Natural killer cell treated with Interleukin-12 subunit alpha and Interleukin-12 subunit beta and Interleukin-15 and Interleukin-18, amount 100 ng/mL, for 72 hours (primary cell): ENCODE measurements at regions not wholly inside any gene's neighbourhood (a gene's known extent, or its start where the extent isn't known, plus 50 kb on each side); places are given as distances from the start of the nearest gene placed in this dataset.

Experiments used
- ATAC-seq, 2 donors: fragments of 150-1000 bp; cut with Tn5 transposase in 1 of 2; sonication (Bioruptor Pico), chemical (Tn5 transposase) in 1 of 2; 2 replicates each; pipeline ENCODE4 v1.10.0; 2021
- DNase-seq: peaks from one replicate; pipeline ENCODE4 v3.0.0; 2022; ENCODE audit warnings: low spot score
- H3K27ac Mint-ChIP-seq, 2 donors: 1 replicate in 1 of 2; 2 replicates in 1 of 2; pipeline ENCODE4 v1.8.0; 2022; ENCODE audit warnings: mixed read lengths in 2 of 2, mild to moderate bottlenecking in 1 of 2, moderate library complexity in 1 of 2
- H3K27me3 Mint-ChIP-seq, 2 donors: 1 replicate in 1 of 2; 2 replicates in 1 of 2; pipeline ENCODE4 v1.8.0; 2022; ENCODE audit warnings: mixed read lengths in 2 of 2
- H3K36me3 Mint-ChIP-seq: one replicate; pipeline ENCODE4 v1.8.0; 2022; ENCODE audit warnings: mixed read lengths
- H3K4me1 Mint-ChIP-seq, 2 donors: 1 replicate in 1 of 2; 2 replicates in 1 of 2; pipeline ENCODE4 v1.8.0; 2022; ENCODE audit warnings: low read depth in 2 of 2, mixed read lengths in 2 of 2, mild to moderate bottlenecking in 1 of 2
- H3K4me3 Mint-ChIP-seq: one replicate; pipeline ENCODE4 v1.8.0; 2022; ENCODE audit warnings: mixed read lengths
- H3K9me3 Mint-ChIP-seq: 2 replicates; pipeline ENCODE4 v1.8.0; 2022; ENCODE audit warnings: mixed read lengths

GRCh38 chr4:156158747-156159146 lies 205.1 kb upstream of the CTSO start:
- Mint-ChIP-seq H3K27ac (no peak overlapping the region), H3K4me3 (no peak overlapping the region), H3K4me1 (no peaks in the 10 kb centered on the region), H3K36me3 (no peaks in the 10 kb centered on the region), H3K27me3 (no peaks in the 10 kb centered on the region), H3K9me3 (no peaks in the 10 kb centered on the region)
- no peak for DNase-seq
- no peak for ATAC-seq

GRCh38 chr4:156154978-156155377 lies 201.3 kb upstream of the CTSO start:
- no peak for DNase-seq
- Mint-ChIP-seq H3K27me3 (no peaks in the 10 kb centered on the region), H3K4me1 (no peaks in the 10 kb centered on the region), H3K4me3 (no peak overlapping the region), H3K36me3 (no peaks in the 10 kb centered on the region), H3K27ac (no peak overlapping the region), H3K9me3 (no peaks in the 10 kb centered on the region)
- ATAC-seq, result no peak

DNA sequence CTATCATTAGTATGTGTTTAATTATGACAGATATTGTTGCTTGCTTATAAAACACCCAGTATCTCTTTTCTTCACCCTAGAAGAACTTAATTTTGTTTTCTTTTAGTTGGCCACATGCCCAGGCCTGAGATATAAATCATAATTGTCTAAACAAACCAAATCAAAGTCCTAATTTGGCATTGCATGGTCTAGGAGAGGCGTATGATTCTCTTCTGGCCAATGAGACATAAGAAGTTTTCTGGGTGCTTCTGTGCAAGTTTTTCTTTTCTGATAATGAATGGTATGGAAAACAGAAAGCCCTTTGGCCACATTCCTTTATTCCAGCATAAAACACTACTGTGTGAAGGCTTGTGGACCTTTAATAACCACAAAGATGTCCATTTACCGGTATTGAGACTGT lies 192.9 kb upstream of the CTSO start:
- H3K36me3 Mint-ChIP-seq, result no peaks in the 10 kb centered on the region
- no peak overlapping the region for H3K4me3 Mint-ChIP-seq
- DNase-seq (no peak), ATAC-seq (no peak)
- H3K27ac Mint-ChIP-seq, result no peak overlapping the region
- H3K9me3 Mint-ChIP-seq, result peaks cover 3% of the 10 kb centered on the region
- H3K4me1 Mint-ChIP-seq, result no peaks in the 10 kb centered on the region
- H3K27me3 Mint-ChIP-seq, result no peaks in the 10 kb centered on the region

GRCh38 chr4:156144961-156145360 lies 191.3 kb upstream of the CTSO start:
- no peak overlapping the region for H3K4me3 Mint-ChIP-seq
- peaks cover 6% of the 10 kb centered on the region for H3K9me3 Mint-ChIP-seq
- ATAC-seq (no peak), DNase-seq (no peak)
- H3K4me1 Mint-ChIP-seq, result no peaks in the 10 kb centered on the region
- H3K27me3 Mint-ChIP-seq, result no peaks in the 10 kb centered on the region
- H3K36me3 Mint-ChIP-seq, result no peaks in the 10 kb centered on the region
- no peak overlapping the region for H3K27ac Mint-ChIP-seq

GRCh38 chr4:156138781-156139280 lies 185.2 kb upstream of the CTSO start:
- H3K27ac Mint-ChIP-seq, result no peak overlapping the region
- H3K27me3 Mint-ChIP-seq, result no peaks in the 10 kb centered on the region
- ATAC-seq, result no peak
- H3K4me1 Mint-ChIP-seq, result no peaks in the 10 kb centered on the region
- DNase-seq, result no peak
- H3K4me3 Mint-ChIP-seq, result no peak overlapping the region
- peaks cover 16% of the 10 kb centered on the region for H3K9me3 Mint-ChIP-seq
- no peaks in the 10 kb centered on the region for H3K36me3 Mint-ChIP-seq

DNA sequence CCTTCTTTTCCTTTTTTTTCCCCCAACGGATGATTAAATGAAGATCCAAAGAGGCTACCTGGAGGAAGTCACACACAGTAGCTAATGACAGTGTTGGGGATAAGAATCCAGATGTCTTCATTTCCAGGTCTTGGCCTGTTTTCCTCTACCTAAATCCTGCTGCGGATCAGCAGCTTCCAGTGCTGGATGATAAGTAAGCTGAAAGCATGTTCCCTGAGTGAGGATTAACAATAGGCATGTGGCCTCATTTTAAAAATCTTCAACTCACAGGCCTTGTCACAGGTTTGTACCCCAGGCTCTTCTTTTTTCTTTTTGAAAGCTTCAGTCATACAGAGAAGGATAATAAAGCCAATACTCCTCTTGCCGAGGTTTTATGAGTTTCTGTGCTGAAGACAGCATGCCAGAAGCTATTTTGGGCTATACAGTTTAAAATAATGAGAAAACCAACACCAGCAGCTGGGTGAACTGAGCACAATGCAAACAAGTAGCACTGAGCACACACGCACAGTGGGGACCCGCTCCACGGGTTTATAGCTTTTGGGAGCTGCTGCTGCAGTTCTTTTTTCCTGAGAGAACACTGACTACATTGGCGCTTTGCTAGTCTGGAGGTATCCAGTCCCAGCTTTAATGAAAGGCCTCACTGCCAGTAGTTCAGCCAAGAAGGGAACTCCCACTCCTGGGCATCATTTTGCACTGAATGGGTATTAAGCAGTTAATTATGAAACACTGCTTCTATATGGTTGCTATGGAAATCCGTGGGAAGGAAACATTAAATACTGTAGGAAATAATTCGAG lies 184.2 kb upstream of the CTSO start:
- H3K4me3 Mint-ChIP-seq, result no peak overlapping the region
- no peaks in the 10 kb centered on the region for H3K27me3 Mint-ChIP-seq
- no peaks in the 10 kb centered on the region for H3K4me1 Mint-ChIP-seq
- H3K9me3 Mint-ChIP-seq, result peaks cover 20% of the 10 kb centered on the region
- H3K27ac Mint-ChIP-seq, result no peak overlapping the region
- no peaks in the 10 kb centered on the region for H3K36me3 Mint-ChIP-seq
- DNase-seq (no peak), ATAC-seq (no peak)

DNA sequence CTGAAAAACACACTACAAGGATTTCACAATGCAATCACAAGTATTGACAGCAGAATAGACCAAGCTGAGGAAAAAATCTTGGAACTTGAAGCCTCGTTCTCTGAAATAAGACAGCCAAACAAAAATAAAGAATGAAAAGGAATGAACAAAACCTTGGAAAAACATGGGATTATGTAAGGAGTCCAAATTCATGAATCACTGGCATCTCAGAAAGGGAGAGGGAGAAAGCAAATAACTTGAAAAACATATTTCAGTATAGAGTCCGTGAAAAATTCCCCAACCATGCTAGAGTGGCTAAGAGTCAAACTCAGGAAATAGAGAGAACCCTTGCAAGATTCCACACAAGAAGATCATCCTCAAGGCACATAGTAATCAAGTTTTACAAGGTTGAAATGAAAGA lies 178.5 kb upstream of the CTSO start:
- ATAC-seq, result no peak
- no peaks in the 10 kb centered on the region for H3K27me3 Mint-ChIP-seq
- DNase-seq, result no peak
- H3K36me3 Mint-ChIP-seq, result no peaks in the 10 kb centered on the region
- H3K9me3 Mint-ChIP-seq, result peaks cover 27% of the 10 kb centered on the region
- no peak overlapping the region for H3K4me3 Mint-ChIP-seq
- no peak overlapping the region for H3K27ac Mint-ChIP-seq
- H3K4me1 Mint-ChIP-seq, result no peaks in the 10 kb centered on the region

DNA sequence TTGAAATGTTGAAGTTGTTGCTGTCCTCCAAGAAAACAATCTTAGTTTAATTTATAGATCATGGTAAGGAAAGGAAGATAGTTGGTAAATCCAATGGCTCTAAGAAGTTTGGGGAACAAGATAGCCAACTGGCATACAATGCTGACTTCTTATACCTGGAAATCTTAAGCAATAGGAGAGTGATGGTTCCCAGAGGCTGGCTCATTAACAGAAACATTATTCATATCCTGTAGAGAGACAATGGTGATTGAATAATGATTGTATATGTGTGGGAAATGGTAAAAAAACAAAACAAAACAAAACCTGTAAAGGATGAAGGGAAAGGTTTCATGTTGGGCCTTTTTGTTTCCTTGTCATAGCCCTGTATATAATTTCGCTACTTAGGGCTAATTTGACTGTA lies 174.9 kb upstream of the CTSO start:
- Mint-ChIP-seq H3K27ac (no peak overlapping the region), H3K9me3 (peaks cover 14% of the 10 kb centered on the region), H3K27me3 (no peaks in the 10 kb centered on the region), H3K4me3 (no peak overlapping the region), H3K4me1 (no peaks in the 10 kb centered on the region), H3K36me3 (no peaks in the 10 kb centered on the region)
- no peak for ATAC-seq
- no peak for DNase-seq

DNA sequence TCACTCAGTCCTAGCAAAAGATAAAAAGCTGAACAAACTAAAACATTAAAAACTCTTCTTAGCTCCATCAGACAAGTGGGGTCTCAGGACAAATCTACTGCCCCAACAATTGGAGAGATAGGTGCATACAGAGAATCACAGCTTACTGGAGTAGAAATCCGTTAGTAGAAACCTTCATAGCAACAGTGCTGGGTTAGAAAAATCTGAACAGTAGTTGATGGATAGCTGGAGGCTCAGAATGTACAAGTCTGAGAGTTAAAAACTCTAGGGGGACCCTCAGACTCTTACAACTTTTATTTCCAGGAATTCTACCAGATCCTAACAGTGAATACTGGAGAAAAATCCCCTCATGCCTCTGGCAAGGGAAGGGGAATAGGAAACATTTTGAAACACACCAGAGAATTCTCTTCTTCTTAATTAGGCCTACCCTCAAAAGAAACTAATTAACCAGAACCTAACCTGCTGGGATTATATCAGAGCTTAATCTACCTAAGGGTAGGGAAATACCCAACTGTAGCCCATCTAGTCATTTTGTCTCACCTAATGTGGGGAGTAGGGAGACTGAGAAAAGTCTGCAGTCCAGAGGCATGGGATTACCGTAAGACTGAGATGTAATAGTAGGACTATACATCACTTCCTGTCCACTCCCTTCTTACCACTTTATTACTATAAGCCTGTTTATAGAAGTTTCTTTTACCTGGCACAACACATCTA lies 165.0 kb upstream of the CTSO start:
- Mint-ChIP-seq H3K4me1 (no peaks in the 10 kb centered on the region), H3K36me3 (no peaks in the 10 kb centered on the region), H3K9me3 (peaks cover 4% of the 10 kb centered on the region), H3K4me3 (no peak overlapping the region), H3K27me3 (no peaks in the 10 kb centered on the region), H3K27ac (no peak overlapping the region)
- no peak for DNase-seq
- no peak for ATAC-seq

- DNase-seq, result no peak
- H3K36me3 Mint-ChIP-seq, result no peaks in the 10 kb centered on the region
- no peak overlapping the region for H3K27ac Mint-ChIP-seq
- no peak for ATAC-seq
- H3K4me3 Mint-ChIP-seq, result no peak overlapping the region
- H3K27me3 Mint-ChIP-seq, result no peaks in the 10 kb centered on the region
- peaks cover 4% of the 10 kb centered on the region for H3K9me3 Mint-ChIP-seq
- no peaks in the 10 kb centered on the region for H3K4me1 Mint-ChIP-seq
These were observed 164.1 kb upstream of the CTSO start for GRCh38 chr4:156117743-156118142.

GRCh38 chr4:156116991-156117390 lies 163.3 kb upstream of the CTSO start:
- peaks cover 4% of the 10 kb centered on the region for H3K9me3 Mint-ChIP-seq

GRCh38 chr4:156113138-156113765 lies 159.6 kb upstream of the CTSO start:
- ATAC-seq (no peak), DNase-seq (no peak)
- Mint-ChIP-seq H3K9me3 (no peaks in the 10 kb centered on the region), H3K27ac (no peak overlapping the region), H3K4me3 (no peak overlapping the region), H3K4me1 (no peaks in the 10 kb centered on the region), H3K36me3 (no peaks in the 10 kb centered on the region), H3K27me3 (no peaks in the 10 kb centered on the region)

More at GRCh38 chr4:156116991-156117390, 163.3 kb upstream of the CTSO start:
- DNase-seq, result no peak
- no peak overlapping the region for H3K27ac Mint-ChIP-seq
- no peak overlapping the region for H3K4me3 Mint-ChIP-seq
- H3K27me3 Mint-ChIP-seq, result no peaks in the 10 kb centered on the region
- ATAC-seq, result no peak
- no peaks in the 10 kb centered on the region for H3K4me1 Mint-ChIP-seq
- no peaks in the 10 kb centered on the region for H3K36me3 Mint-ChIP-seq

DNA sequence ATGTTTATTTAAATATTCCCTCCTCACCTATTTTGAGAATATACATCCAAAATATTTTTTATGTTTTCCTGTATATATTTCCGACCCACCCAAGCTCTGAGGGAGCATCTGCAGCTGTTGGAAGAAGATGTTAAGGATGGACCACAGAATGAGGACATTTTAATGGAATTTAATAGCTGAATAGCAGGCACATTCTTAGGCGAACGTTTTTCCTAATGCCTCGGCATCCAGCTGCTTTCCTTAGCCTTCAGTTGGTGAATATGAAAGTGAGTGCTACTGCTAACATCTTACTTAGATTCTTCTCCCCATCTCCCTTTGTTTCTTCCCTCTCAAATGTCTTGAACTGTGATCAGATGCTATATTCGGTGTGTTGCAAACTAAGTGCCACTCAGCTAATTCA lies 158.0 kb upstream of the CTSO start:
- Mint-ChIP-seq H3K27me3 (no peaks in the 10 kb centered on the region), H3K36me3 (no peaks in the 10 kb centered on the region), H3K9me3 (no peaks in the 10 kb centered on the region), H3K27ac (no peak overlapping the region), H3K4me1 (no peaks in the 10 kb centered on the region), H3K4me3 (no peak overlapping the region)
- ATAC-seq, result no peak
- DNase-seq, result no peak
